AG09309 (cell line): ENCODE measurements at regions not wholly inside any gene's neighbourhood (a gene's known extent, or its start where the extent isn't known, plus 50 kb on each side); places are given as distances from the start of the nearest gene placed in this dataset.
A peak's percentile ranks its signal among the peaks of the same experiment; 100 is the strongest.
"Not testable (repeated sequence)": the region's sequence is repeated elsewhere in the genome, so short reads cannot be mapped to it uniquely, and the experiment has no call there.

Experiments
- DNase-seq: peaks from one replicate; pipeline ENCODE4 v3.0.0-alpha.2; 2010; ENCODE audit warnings: low read depth
- H3K4me3 ChIP-seq: 2 replicates; pipeline ENCODE4 v1.5.1; 2011; ENCODE audit warnings: mild to moderate bottlenecking, low read depth, low read length, moderate library complexity; ENCODE audit not compliant: control insufficient read depth
- TF ChIP-seq, protein P1 (sequence below): IDR thresholded peaks from 2 replicates; pipeline ENCODE4 v1.5.1; 2011; ENCODE audit warnings: mild to moderate bottlenecking, low read depth, low read length, inconsistent platforms; ENCODE audit not compliant: insufficient read depth, control insufficient read depth; ENCODE audit errors: missing control alignments

DNA sequence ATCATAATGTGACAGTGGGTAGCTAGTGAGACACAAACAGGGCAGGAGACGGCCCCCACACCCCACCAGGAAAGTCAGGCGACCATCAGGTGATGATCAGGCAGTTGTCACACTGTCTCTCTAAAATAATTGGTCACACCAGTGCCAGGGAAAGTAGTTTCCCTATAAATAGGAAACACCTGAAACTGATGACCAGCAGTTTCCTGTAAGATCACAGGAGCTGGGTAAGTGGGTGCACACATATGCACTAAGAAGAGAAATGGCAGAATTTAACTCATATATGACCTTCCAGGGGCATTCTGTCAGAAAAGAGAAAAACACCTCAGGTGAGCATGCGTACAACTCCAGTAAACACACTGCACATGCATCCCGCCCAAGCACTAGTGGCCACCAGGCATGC lies 620.5 kb upstream of the GHITM start:
- TF ChIP-seq, protein P1, sequence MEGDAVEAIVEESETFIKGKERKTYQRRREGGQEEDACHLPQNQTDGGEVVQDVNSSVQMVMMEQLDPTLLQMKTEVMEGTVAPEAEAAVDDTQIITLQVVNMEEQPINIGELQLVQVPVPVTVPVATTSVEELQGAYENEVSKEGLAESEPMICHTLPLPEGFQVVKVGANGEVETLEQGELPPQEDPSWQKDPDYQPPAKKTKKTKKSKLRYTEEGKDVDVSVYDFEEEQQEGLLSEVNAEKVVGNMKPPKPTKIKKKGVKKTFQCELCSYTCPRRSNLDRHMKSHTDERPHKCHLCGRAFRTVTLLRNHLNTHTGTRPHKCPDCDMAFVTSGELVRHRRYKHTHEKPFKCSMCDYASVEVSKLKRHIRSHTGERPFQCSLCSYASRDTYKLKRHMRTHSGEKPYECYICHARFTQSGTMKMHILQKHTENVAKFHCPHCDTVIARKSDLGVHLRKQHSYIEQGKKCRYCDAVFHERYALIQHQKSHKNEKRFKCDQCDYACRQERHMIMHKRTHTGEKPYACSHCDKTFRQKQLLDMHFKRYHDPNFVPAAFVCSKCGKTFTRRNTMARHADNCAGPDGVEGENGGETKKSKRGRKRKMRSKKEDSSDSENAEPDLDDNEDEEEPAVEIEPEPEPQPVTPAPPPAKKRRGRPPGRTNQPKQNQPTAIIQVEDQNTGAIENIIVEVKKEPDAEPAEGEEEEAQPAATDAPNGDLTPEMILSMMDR: no peak
- no peak overlapping the region for H3K4me3 ChIP-seq
- DNase-seq: no peak

DNA sequence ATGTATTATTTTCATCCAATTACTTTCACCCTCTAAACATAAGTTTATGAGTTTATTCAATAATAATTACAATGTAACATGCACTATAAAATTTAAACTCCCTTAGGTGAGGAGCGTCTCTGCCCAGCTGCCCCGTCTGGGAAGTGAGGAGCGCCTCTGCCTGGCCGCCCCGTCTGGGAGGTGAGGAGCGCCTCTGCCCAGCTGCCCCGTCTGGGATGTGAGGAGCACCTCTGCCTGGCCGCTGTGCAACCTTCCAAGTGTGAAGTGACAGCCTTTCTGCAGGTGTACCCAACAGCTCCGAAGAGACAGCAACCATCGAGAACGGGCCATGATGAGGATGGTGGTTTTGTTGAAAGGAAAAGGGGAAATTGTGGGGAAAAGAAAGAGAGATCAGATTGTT lies 618.9 kb upstream of the GHITM start:
- not testable (repeated sequence) for DNase-seq, H3K4me3 ChIP-seq

DNA sequence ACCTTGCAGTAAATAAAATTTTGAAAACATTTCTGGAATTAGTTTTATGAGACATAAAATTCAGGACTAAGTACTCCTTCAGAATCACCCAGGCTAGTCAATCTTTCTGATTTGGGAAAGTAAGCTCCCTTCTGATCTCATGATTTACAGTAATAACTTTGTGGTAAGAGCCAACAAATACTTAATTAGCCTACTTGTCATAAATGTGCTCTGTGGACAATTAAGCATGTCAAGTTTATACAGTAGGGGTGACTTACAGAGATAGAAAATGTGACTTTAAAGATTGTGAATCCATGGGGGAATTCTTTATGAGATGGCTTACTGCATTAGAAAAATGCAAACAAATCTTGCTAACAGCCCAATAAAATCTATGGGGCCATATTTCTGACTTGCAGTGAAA lies 616.9 kb upstream of the GHITM start:
- no peak for DNase-seq
- TF ChIP-seq, protein P1: no peak
- H3K4me3 ChIP-seq: no peak overlapping the region

DNA sequence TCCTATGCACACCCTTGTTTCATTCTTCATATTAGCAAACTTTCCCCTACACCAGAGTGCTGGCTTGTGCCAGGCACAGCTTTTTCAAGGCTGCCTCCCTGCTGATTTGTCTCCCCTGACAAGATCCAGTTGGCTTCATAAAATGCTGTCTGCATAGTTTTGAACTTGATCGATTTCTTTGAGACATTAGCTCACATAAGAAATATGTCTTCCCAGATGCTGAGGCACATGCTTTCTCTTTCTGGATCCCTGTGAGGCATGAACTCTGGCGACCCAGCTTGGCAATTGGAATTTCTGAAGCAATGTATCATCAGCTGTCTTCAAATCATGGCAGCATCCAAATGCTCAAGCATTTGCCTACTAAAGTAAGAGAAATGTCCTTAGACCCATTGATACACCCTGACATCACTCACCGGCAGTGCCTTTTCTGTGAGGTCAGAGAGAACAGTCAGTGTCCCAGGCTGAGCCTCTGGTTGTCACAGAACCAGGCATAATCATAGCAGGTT lies 616.4 kb upstream of the GHITM start:
- TF ChIP-seq, protein P1: no peak
- H3K4me3 ChIP-seq: no peak overlapping the region
- peak; percentile 78 for DNase-seq

DNA sequence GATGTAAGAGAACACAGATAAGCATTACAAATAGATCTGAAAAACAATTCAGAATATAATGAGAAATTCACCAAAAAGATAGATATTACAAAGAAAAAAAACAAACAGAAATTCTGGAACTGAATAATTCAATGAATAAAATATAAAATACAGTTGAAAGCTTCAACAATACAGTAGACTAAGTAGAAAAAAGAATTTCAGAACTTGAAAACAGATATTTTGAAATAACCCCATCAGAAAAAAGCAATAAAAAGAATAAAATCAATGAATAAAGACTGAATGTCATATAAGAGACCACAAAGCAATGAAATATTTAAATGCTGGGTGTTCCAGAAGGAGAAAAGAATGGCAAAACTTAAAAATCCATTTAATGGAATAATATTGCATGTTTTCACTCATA lies 611.4 kb upstream of the GHITM start:
- no peak for DNase-seq
- TF ChIP-seq, protein P1: no peak
- no peak overlapping the region for H3K4me3 ChIP-seq

DNA sequence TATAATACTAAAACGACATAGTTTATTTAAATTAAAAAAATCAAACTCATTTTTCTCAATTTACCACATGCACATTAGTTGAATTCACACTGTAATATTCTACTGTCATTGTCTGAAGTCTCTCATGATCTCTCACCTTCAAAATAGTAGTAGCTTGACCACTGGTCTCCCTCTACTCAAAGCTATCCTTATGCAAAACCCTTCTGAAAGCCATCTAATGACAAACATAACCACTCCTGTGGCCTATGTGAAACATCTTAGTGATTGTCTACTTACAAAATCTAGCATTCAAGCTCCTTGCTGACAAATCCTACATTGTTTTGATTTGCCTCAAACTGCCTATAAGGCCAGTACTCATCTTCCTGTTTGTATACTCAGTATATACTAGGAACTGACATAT lies 606.0 kb upstream of the GHITM start:
- TF ChIP-seq, protein P1: no peak
- no peak overlapping the region for H3K4me3 ChIP-seq
- no peak for DNase-seq

DNA sequence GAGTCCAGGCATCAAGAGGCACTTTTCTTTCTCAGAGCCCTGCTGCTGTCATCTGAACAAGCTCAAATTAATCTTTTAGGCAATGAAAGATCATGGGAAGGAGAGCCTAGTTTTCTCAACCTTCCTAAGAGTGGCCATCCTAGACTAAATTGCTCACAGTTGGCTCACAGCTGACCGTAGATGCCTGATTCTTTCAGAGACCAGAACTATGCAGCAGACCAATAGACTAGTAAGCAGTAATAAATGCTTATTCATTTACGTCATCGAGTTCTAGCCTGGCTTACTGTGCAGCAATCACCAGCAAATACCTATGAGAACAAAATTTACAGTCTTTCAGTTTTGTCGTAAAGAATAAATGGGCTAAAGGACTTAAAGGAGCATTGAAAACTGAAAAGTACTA lies 602.9 kb upstream of the GHITM start:
- TF ChIP-seq, protein P1: no peak
- H3K4me3 ChIP-seq: no peak overlapping the region
- DNase-seq: peak; percentile 67
